ENCODE measurements at regions not wholly inside any gene's neighbourhood (a gene's known extent, or its start where the extent isn't known, plus 50 kb on each side); places are given as distances from the start of the nearest gene placed in this dataset.
"Not testable (repeated sequence)": the region's sequence is repeated elsewhere in the genome, so short reads cannot be mapped to it uniquely, and the experiment has no call there.

DNA sequence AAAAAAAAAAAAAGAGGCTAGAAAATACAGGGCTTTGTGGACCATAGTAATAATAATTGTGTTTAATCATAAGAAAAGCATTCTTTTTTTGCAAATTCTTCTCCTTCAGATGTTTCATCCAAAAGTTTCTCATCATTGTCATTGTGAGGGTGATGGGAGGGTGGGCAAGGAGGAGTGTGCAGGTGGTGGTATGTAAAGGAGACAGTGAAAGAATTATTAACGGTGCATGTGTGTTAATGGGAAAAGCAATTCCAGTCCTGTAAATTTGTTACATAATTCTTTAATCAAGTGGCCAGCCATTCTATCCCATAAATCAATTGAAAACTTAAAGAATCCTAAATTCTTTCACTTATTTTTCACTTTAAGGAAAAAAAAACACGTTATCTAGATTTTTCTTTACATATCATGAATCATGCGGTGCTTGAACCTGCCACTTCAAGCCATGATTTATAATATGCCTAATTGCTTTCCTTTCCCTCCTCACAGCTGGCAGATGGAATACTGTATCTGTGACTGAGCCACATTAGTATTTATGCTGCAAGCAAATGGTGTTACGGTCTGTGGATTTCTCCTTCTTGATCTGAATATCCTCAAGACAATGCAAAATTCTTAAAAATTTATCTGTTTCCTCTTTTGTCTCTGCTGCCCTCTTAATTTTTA, 318.5 kb downstream of the JRKL start:
- FAIRE-seq, result no peak

DNA sequence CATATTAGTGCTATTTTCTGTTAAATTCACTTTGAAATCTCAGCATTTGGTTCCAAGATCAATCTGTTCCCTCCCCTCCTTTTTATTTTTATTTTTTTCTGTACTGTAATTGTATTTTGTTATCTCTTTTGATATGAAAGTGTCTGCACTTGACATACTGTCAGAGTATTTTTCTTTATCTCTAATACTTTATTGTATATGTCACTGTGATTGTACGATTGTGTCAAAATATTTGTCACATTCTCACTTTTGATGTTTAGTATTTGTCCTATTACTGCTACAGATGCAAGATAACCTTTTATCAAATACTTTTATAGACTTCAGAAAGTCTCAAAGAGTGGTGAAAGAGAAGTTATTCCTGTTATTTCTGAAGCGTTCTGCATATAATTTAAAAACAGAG, 323.5 kb downstream of the JRKL start:
- FAIRE-seq, result no peak

DNA sequence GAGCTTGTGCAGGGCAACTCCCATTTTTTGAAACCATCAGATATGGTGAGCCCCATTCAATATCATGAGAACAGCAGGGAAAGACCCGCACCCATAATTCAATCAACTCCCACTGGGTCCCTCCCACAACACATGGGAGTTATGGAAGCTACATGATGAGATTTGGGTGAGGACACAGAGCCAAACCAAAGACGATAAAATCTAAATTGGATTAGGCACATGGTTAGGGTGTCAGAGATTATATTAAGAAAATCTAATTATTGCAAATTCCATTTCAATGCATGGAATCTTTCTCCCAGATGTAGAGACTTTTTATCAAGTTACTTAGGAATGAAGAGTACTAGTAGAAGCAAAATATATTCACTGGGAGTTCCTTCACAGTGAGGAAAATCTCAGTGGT, 324.9 kb downstream of the JRKL start:
- no peak for FAIRE-seq

DNA sequence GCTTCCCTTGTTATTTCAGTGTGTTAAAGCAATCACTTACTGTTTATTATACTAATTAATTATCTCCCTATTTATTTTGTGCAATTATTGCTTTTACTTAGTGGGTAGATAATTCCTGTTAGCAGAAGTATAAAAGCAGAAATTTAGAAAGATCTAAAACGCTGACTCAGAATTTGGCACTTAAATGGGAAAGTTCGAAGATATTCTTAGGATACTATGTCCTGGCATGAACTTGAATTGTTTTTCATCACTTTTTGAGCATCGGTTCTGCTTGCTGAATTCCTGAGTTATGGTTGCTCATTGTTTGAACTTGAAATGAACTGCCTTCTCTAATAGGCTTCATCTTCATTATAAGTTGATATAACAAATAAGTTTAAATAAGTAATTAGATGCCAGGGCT, 325.4 kb downstream of the JRKL start:
- FAIRE-seq, result no peak

DNA sequence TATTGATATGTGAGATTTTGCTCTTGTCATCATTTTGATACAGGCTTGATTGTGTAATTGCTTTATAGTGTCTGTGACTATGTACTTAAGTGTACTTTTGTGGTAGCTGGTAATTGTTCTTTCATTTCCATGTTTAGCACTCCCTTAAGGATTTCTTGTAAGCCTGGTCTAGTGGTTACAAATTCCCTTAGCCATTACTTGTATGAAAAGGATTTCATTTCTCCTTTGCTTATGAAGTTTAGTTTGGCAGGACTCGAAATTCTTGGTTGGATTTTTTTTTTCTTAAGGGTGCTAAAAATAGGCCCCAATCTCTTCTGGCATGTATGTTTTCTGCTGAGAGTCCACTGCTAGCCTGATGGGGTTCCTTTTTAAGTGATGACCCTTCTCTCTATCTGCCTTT, 346.8 kb downstream of the JRKL start:
- FAIRE-seq, result no peak

DNA sequence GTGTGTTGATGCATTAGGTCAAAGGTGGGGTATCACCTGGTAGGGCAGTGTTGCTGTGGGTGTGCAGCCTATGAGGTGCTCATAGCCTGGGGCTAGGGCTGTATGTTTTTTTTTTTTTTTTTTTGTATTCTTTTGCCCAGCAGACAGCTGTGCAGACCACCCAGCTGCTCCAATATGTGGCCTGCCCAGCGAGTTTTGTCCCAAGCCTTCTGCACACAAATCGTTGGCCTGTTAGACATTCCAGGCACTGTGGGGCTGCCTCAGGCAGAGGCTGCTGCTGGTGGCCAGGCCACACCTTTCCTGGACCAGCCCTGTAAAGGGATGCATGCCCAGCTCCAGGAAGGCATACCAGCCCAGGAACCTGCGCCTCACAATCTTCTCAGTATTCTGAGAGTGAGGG, 348.5 kb downstream of the JRKL start:
- FAIRE-seq, result no peak

DNA sequence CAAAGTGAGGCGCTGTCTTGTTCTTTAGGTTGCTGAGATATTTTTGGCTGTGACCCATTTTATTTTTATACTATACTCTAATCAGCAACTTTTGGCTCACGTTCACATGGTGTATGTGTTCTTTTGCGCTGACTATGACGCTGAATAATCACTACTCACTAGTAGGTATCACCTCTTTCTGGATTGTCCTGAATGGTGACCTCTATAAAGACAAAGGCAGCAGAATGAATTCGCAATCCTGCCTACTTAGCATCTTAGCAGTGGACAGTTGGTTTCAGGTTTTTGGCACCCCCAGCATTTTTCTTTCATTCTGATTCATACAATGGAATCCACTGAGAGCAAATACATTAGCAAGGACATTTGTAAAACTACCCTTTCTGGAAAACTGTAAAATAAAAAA, 351.3 kb downstream of the JRKL start:
- no peak for FAIRE-seq

DNA sequence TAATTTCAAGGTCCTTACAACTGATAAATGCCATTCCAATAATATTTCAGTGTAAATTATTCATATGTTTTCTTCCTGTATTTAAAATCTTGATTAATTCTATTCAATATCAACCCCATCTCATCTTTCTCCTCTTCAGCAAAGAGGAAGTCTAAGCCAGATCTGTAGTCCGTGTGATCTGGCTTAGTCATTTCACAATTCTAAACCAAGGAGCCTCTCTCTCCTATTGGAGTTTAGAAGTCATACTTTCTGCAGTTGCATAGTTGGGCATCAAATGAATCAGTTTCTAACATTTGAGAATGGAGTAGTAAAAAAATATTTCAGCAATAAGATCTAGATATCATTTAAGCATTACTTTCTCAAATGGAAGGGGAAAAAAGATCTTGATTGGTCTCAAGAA, 354.9 kb downstream of the JRKL start:
- FAIRE-seq, result no peak

DNA sequence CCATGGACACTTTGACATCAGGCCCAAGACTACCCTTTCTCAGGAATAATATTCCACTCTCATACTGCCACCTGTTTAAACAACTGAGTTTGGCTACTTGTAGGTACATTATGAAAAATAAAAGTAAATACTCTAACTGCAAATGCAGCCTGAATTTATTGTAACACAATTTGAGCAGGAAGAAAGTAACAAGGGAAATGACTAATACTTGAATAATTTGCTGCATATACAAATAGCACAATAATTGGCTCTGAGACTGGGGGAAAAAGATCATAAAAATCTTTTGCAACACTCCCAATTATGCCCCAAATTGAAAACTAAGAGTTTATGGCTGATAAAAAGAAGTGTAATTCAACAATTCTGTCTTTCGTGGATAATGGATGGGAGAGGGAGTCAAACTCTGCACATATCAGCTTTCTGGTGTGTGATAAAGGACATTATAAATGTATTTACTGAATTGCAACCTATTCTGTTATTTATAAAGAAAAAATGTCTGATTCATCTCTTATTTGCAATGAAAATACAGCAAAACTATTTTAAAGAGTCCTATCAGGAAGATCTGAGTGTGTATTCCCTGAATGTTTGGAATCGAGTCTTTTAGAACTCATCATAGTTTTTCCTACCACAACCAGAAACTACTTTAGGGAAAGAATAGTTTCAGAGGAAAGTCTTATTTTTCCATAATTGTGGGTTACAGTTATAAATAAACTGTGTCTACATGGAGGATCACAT, 359.0 kb downstream of the JRKL start:
- FAIRE-seq, result no peak

DNA sequence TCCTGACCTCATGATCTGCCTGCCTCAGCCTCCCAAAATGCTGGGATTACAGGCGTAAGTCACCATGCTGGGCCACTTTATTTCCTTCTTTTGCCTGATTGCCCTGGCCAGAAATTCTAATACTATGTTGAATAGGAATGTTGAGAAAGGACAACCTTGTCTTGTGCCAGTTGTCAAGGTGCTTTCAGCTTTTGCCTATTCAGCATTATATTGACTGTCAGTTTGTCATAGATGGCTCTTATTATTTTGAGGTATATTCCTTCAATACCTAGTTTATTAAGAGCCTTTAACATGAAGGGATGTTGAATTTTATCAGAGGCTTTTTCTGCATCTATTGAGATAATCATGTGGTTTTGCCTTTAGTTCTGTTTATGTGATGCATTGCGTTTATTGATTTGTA, 362.0 kb downstream of the JRKL start:
- not testable (repeated sequence) for FAIRE-seq

DNA sequence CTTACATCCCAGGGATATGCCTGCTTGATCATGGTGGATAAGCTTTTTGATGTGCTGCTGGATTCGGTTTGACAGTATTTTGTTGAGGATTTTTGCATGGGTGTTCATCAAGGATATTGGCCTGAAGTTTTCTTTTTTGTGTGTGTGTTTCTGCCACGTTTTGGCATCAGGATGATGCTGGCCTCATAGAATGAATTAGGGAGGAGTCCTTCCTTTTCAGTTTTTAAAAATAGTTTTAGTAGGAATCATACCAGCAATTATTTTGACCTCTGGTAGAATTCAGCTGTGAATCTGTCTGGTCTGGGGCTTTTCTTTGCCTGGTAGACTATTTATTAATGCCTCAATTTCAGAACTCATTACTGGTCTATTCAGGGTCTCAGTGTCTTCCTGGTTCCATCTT, 362.4 kb downstream of the JRKL start:
- FAIRE-seq, result no peak

DNA sequence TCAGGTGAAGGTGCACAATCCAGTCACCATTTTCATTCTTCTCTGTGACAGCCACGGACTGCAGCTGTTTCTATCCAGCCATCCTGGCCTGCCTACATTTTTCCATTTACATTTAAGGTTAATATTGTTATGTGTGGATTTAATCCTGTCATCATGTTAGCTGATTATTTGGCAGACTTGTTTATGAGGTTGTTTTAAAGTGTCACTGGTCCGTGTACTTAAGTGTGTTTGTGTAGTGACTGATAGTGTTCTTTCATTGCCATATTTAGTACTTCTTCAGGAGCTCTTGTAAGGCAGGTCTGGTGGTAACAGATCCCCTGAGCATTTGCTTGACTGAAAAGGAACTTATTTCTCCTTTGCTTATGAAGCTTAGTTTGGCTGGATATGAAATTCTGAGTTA, 364.2 kb downstream of the JRKL start:
- FAIRE-seq, result no peak

DNA sequence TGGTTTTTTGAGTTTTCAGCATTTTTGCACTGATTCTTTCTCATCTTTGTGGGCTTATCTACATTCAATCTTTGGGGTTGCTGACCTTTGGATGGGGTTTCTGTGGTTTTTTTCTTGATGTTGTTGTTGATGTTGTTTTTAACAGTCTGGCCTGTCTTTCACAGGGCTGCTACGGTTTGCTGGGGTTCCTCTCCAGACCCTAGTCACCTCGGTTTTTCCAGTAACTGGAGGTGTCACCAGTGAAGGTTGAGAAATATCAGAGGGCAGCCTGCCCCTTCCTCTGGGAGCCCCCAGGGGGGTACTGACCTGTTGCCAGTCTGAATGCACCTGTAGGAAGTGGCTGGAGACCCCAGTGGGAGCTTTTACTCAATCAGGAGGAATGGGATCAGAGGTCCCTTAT, 365.4 kb downstream of the JRKL start:
- FAIRE-seq, result no peak

DNA sequence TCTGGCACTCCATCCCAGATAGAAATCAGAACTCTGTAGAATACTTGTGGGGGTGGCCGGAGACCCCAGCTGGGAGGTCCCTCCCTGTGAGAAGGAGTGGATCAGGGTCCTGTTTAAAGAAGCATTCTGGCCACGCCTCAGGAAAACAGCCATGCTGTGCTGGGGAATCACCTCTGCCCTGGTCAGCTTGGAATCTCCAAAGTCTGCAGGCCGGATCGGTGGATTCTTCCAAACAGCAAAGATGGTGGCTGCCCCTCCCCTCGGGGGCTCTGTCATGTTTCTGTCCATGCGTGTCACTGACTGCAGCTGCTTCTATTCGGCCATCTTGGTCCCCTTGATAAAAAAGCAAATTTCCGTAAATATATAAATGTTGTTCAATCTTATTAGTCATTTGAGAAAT, 365.9 kb downstream of the JRKL start:
- no peak for FAIRE-seq

DNA sequence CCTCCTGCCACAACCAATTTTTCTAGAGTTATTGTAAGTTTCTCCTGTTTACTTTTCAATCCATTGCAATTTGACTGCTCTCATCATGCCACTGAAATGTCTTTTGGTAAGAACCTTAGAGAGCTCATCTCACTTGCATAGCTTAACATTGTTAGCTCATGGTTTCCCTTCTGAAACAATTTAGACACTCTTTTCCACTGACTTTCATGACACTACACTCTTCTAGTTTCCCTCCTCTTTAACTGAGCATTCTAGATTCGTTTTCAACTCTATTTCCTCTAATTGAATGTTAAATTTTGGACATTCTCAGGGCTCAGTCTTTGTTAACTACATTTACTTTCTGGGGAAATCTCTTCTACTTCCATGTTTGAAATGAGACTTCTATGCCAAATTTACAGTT, 369.1 kb downstream of the JRKL start:
- no peak for FAIRE-seq

DNA sequence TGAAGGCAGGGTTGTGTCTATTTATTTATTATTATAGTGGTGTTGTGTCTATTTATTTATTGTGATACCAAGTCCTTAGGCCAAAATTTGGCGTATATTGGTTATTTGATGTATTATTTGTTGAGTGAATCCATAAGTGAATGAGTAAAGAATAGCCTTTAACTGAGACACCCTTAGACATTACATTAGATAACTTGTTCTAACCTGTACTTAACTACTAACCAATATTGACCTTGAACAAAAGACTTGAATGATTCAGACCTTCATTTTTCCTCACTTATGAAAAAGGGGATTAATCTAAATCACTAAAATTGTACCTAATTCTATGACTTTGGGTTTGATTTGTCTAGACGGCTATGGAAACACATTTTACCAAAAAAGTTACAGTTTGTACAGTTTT, 370.5 kb downstream of the JRKL start:
- no peak for FAIRE-seq

DNA sequence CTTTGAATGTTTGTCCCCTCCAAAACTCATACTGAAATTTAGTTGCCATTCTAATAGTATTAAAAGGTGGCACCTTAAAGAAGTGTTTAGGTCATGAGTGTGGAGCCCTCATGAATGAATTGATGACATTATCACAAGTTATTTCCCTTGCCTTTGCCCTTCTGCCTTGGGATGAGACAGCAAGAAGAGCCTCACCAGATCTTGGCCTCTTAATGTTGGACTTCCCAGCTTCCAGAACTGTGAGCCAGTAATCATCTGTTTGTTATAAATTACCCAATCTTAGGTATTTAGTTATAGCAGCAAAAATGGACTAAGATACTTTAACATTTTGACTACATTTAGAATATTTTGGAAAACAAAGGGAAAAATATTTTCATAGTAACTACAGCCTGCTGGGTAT, 371.0 kb downstream of the JRKL start:
- no peak for FAIRE-seq

DNA sequence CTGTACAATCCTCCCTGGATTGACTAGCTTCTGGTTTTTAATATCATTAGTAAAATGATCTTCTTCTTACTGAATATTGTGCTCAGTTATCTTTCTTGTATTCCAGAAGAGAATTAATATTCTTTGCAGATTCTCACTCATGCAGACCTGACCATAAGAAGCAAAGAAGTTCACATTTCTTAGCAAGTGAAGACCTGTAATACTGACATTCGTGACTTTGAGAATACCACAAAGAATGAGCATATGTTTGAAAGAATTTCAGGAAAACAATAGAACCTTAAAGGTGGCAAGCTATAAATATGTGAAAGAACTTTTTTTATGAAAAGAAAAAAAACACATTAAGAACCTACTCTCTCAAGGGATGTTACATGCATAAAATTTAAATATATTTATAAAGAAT, 371.6 kb downstream of the JRKL start:
- no peak for FAIRE-seq

DNA sequence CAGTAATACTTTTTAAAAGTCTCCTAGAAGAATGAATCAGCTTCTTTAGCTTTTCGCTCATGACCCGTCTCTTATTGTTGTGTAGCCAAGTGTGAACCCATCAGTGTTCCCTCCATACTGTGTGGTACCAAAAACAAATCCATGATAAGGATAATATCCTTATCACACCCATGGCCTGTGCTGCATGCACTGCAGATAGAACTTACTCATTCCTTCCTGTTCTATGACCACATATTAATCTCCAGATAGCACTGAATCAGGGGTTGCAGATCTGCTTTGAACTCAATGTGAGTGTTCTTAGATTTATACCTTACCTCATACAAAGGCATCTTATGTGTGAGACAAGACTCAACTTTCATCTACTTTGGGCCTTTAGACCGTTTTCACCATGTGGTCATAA, 373.4 kb downstream of the JRKL start:
- FAIRE-seq, result no peak

DNA sequence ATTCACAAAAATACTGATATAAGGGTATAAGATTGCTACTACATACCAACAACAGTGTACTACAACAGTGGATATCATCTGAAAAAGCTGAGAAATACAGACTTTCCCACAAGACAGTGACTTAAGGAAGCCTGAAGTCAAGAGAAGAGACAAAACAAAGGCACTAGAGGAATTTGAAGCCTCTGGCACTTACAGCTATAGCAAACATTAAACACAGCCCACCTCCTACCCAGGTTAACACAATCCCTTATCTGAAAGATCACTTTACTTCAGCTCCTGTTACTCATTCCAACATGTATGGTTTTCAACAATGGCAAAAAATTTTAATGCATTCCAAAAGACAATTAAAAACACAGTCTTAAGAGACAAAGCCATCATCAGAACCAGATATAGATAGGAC, 388.5 kb downstream of the JRKL start:
- FAIRE-seq, result no peak

DNA sequence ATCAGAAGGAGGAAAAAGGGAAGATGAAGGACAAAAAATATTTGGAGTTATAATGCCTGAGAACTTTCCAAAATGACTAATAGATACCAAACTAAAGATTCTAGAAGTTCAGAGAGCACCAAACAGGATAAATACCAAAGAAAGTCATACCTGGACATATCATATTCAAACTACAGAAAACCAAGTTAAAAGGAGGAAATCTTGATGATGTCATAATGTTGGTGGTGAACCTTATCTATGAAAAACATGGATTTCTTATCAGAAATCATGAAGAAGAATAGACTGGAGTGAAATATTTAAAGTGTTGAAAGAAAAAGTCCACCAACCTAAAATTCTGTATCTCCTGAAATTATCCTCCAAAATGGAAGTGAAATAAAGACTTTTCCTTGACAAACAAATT, 389.2 kb downstream of the JRKL start:
- FAIRE-seq, result no peak

DNA sequence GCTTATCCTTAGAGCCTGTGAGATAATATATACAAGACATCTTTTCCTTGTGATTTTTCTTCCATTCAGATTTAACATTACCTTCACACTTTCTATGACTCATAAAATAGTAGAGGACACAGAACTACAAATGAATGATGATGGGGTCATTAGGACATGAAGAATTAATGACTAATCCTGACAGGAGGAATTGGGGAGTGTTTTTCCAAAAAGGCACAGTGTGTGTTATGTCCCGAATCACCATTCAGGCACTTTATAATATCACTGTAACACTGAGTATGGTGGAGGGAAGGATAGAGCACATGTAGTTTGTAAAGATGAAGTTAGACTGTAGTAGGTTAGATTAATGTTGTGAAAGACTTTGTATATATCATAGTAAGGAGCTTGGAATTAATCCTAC, 391.3 kb downstream of the JRKL start:
- FAIRE-seq, result no peak

DNA sequence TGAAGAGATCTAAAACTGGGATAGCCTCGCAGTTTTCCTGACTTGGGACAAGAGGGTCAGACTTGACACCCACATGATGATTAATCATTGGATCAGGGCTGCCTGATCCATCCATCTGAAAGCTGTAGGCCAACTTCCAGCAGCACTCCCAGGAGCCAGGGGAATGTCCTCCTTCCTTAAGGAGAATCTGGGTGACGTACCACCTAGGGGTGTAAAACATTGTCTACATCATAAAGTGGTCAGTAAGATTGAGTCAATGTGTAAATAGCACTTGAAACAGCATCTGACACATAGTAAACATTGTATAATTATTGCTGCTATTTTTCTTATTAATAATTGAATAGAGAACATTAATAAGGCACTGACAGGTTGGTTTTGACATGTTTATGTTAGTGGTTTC, 392.8 kb downstream of the JRKL start:
- FAIRE-seq, result no peak

DNA sequence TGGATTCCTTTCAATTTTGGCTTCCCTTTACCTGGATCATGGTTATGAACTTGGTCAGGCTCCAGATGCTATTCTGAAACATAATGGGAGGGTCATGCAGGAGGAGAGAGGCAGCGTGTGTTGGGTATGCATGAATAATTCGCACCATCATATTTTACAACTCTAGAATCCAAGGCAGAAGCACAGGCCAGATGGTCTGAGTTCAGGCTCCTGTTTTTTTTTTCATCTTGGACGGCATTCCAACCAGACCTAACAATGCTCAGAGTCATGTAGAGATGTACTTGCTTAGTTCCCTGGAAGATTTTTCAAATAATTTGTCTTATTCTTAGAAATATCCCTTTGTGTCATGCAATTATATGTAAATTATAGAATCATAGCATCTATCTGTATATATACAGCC, 393.5 kb downstream of the JRKL start:
- no peak for FAIRE-seq

DNA sequence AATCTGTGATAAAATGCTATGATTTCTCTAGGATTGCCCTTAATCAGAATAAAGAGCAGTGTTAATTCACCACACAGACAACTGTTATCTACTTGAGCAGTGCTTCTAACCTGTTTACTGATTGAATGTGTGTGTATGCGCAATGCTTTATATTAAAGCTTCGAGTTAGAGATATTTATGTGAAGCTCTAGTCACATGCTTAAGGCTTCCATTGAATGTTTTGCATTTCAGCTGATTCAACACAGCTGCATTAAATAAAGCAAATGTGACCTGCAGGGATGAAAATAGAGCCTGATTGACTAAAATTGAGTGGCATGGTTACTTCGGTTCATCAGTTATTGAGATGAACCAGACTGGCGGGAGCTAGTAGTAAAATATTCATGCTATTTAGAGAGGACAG, 395.3 kb downstream of the JRKL start:
- FAIRE-seq, result no peak

Data from G401.6 (cell line).